Astrocyte (in vitro differentiated cells and primary cell): ENCODE measurements at regions not wholly inside any gene's neighbourhood (a gene's known extent, or its start where the extent isn't known, plus 50 kb on each side); places are given as distances from the start of the nearest gene placed in this dataset.

Source experiments
- DNase-seq: peaks from one replicate; pipeline ENCODE4 v3.0.0-alpha.2; 2010; ENCODE audit warnings: low read depth
- FAIRE-seq: peaks from 2 replicates; lab custom pipeline; 2011; peaks lifted over from hg19 to GRCh38; lab: Jason Lieb, UNC
- H2AFZ ChIP-seq: 2 replicates; pipeline ENCODE4 v1.6.0; 2012; ENCODE audit warnings: low read depth, low read length, inconsistent platforms
- H3K27ac ChIP-seq: 2 replicates; pipeline ENCODE4 v1.5.1; 2011; ENCODE audit warnings: low read depth, low read length, inconsistent platforms
- H3K27me3 ChIP-seq: 2 replicates; pipeline ENCODE4 v1.6.0; 2011; ENCODE audit warnings: low read length, inconsistent platforms; ENCODE audit not compliant: insufficient read depth
- H3K36me3 ChIP-seq: 2 replicates; pipeline ENCODE4 v1.5.1; 2011; ENCODE audit warnings: low read length, inconsistent platforms; ENCODE audit not compliant: insufficient read depth
- H3K4me1 ChIP-seq: 2 replicates; pipeline ENCODE4 v1.5.1; 2011; ENCODE audit warnings: low read length, inconsistent platforms; ENCODE audit not compliant: insufficient read depth
- H3K4me2 ChIP-seq: 2 replicates; pipeline ENCODE4 v1.6.0; 2012; ENCODE audit warnings: low read length, inconsistent platforms
- H3K4me3 ChIP-seq: 2 replicates; pipeline ENCODE4 v1.5.1; 2011; ENCODE audit warnings: low read depth, mild to moderate bottlenecking, low read length, inconsistent platforms; ENCODE audit not compliant: insufficient read depth
- H3K79me2 ChIP-seq: 2 replicates; pipeline ENCODE4 v1.6.0; 2012; ENCODE audit warnings: mild to moderate bottlenecking, low read length, inconsistent platforms; ENCODE audit not compliant: insufficient read depth
- H3K9ac ChIP-seq: 2 replicates; pipeline ENCODE4 v1.6.0; 2012; ENCODE audit warnings: mild to moderate bottlenecking, low read length, inconsistent platforms
- H3K9me3 ChIP-seq: 2 replicates; pipeline ENCODE4 v1.5.1; 2012; ENCODE audit warnings: low read depth, mild to moderate bottlenecking, low read length, inconsistent platforms; ENCODE audit not compliant: insufficient read depth
- H4K20me1 ChIP-seq: 2 replicates; pipeline ENCODE4 v1.6.0; 2012; ENCODE audit warnings: low read length, inconsistent platforms; ENCODE audit not compliant: insufficient read depth
- H3K27ac Mint-ChIP-seq: one replicate; pipeline ENCODE4 v1.8.0; 2021; ENCODE audit warnings: mild to moderate bottlenecking, mixed read lengths; ENCODE audit not compliant: unreplicated experiment
- H3K27me3 Mint-ChIP-seq: one replicate; pipeline ENCODE4 v1.8.0; 2021; ENCODE audit warnings: low read depth, mixed read lengths; ENCODE audit not compliant: unreplicated experiment
- H3K36me3 Mint-ChIP-seq: one replicate; pipeline ENCODE4 v1.8.0; 2021; ENCODE audit warnings: low read depth, mixed read lengths; ENCODE audit not compliant: unreplicated experiment
- H3K4me1 Mint-ChIP-seq: one replicate; pipeline ENCODE4 v1.8.0; 2021; ENCODE audit warnings: low read depth, mixed read lengths; ENCODE audit not compliant: unreplicated experiment
- H3K4me3 Mint-ChIP-seq: one replicate; pipeline ENCODE4 v1.8.0; 2021; ENCODE audit warnings: mild to moderate bottlenecking, moderate library complexity, mixed read lengths; ENCODE audit not compliant: unreplicated experiment
- H3K9me3 Mint-ChIP-seq: one replicate; pipeline ENCODE4 v1.8.0; 2021; ENCODE audit warnings: mild to moderate bottlenecking, mixed read lengths; ENCODE audit not compliant: unreplicated experiment
- EZH2 ChIP-seq: IDR thresholded peaks from 2 replicates; pipeline ENCODE4 v1.6.1; 2012; ENCODE audit warnings: mild to moderate bottlenecking, low read length, inconsistent platforms; ENCODE audit not compliant: insufficient read depth
- TF ChIP-seq, protein P1 (sequence below): IDR thresholded peaks from 2 replicates; pipeline ENCODE4 v1.5.1; 2011; ENCODE audit warnings: low read depth, mild to moderate bottlenecking, inconsistent platforms, low read length, moderate library complexity; ENCODE audit not compliant: insufficient read depth

GRCh38 chr1:101392552-101392951 is 155.7 kb downstream of the S1PR1 start:
- Mint-ChIP-seq H3K4me3 (no peak overlapping the region), H3K27me3 (peaks cover 2% of the 10 kb centered on the region), H3K36me3 (no peaks in the 10 kb centered on the region), H3K27ac (no peak overlapping the region), H3K9me3 (no peaks in the 10 kb centered on the region), H3K4me1 (peaks cover 3% of the 10 kb centered on the region)
- TF ChIP-seq, protein P1, sequence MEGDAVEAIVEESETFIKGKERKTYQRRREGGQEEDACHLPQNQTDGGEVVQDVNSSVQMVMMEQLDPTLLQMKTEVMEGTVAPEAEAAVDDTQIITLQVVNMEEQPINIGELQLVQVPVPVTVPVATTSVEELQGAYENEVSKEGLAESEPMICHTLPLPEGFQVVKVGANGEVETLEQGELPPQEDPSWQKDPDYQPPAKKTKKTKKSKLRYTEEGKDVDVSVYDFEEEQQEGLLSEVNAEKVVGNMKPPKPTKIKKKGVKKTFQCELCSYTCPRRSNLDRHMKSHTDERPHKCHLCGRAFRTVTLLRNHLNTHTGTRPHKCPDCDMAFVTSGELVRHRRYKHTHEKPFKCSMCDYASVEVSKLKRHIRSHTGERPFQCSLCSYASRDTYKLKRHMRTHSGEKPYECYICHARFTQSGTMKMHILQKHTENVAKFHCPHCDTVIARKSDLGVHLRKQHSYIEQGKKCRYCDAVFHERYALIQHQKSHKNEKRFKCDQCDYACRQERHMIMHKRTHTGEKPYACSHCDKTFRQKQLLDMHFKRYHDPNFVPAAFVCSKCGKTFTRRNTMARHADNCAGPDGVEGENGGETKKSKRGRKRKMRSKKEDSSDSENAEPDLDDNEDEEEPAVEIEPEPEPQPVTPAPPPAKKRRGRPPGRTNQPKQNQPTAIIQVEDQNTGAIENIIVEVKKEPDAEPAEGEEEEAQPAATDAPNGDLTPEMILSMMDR, result no peak
- TF ChIP-seq EZH2, result no peak
- no peak overlapping the region for H2AFZ ChIP-seq
- no peaks in the 10 kb centered on the region for H4K20me1 ChIP-seq
- H3K9ac ChIP-seq, result no peak overlapping the region
- H3K27ac ChIP-seq, result no peak overlapping the region
- H3K36me3 ChIP-seq, result no peaks in the 10 kb centered on the region
- no peak for DNase-seq
- FAIRE-seq, result no peak
- no peak overlapping the region for H3K4me3 ChIP-seq
- H3K79me2 ChIP-seq, result no peaks in the 10 kb centered on the region
- H3K4me2 ChIP-seq, result no peak overlapping the region
- H3K9me3 ChIP-seq, result no peaks in the 10 kb centered on the region
- H3K4me1 ChIP-seq, result no peaks in the 10 kb centered on the region
- H3K27me3 ChIP-seq, result no peaks in the 10 kb centered on the region

DNA sequence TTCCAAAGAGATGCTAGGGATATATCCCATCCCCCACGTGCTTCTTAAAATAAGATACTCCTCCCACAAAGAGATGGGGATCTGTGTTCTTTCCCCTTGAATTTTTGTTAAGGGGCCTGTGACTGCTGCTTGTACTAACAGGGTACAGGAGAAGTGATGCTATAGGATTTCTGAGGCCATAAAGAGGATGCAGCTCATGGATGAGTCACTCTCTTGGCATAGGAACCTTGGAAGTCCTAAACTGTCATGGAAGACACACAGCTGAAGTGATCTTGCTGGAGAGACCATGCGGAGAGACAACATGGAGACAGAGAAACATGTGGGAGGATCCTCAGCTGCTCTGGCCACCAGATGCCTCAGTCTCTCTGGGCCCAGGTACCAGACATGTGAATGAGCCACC is 157.2 kb downstream of the S1PR1 start:
- no peaks in the 10 kb centered on the region for H3K36me3 Mint-ChIP-seq
- Histone ChIP-seq H2AFZ (no peak overlapping the region), H3K9ac (no peak overlapping the region), H3K27ac (no peak overlapping the region), H3K4me1 (no peaks in the 10 kb centered on the region), H3K9me3 (no peaks in the 10 kb centered on the region), H3K4me2 (no peak overlapping the region), H3K36me3 (no peaks in the 10 kb centered on the region), H3K27me3 (no peaks in the 10 kb centered on the region), H3K79me2 (no peaks in the 10 kb centered on the region), H4K20me1 (no peaks in the 10 kb centered on the region), H3K4me3 (no peak overlapping the region)
- peaks cover 3% of the 10 kb centered on the region for H3K4me1 Mint-ChIP-seq
- no peak overlapping the region for H3K4me3 Mint-ChIP-seq
- peaks cover 2% of the 10 kb centered on the region for H3K27me3 Mint-ChIP-seq
- TF ChIP-seq, protein P1, result no peak
- TF ChIP-seq EZH2, result no peak
- no peaks in the 10 kb centered on the region for H3K9me3 Mint-ChIP-seq
- no peak for FAIRE-seq
- no peak overlapping the region for H3K27ac Mint-ChIP-seq
- no peak for DNase-seq

- H3K27me3 ChIP-seq, result no peaks in the 10 kb centered on the region
- TF ChIP-seq, protein P1, result no peak
- TF ChIP-seq EZH2, result no peak
- FAIRE-seq, result no peak
- Mint-ChIP-seq H3K36me3 (no peaks in the 10 kb centered on the region), H3K4me3 (no peak overlapping the region), H3K4me1 (no peaks in the 10 kb centered on the region), H3K9me3 (peaks cover 2% of the 10 kb centered on the region), H3K27ac (no peak overlapping the region), H3K27me3 (peaks cover 2% of the 10 kb centered on the region)
- DNase-seq, result no peak
- no peak overlapping the region for H3K27ac ChIP-seq
- H4K20me1 ChIP-seq, result no peaks in the 10 kb centered on the region
- no peaks in the 10 kb centered on the region for H3K36me3 ChIP-seq
- H3K4me1 ChIP-seq, result no peaks in the 10 kb centered on the region
- H3K4me2 ChIP-seq, result no peak overlapping the region
- no peaks in the 10 kb centered on the region for H3K79me2 ChIP-seq
- no peak overlapping the region for H3K9ac ChIP-seq
- no peaks in the 10 kb centered on the region for H3K9me3 ChIP-seq
- H2AFZ ChIP-seq, result no peak overlapping the region
- no peak overlapping the region for H3K4me3 ChIP-seq
Observed at GRCh38 chr1:101399222-101399621, 162.4 kb downstream of the S1PR1 start.
